ENCODE measurements at regions not wholly inside any gene's neighbourhood (a gene's known extent, or its start where the extent isn't known, plus 50 kb on each side); places are given as distances from the start of the nearest gene placed in this dataset.

DNA sequence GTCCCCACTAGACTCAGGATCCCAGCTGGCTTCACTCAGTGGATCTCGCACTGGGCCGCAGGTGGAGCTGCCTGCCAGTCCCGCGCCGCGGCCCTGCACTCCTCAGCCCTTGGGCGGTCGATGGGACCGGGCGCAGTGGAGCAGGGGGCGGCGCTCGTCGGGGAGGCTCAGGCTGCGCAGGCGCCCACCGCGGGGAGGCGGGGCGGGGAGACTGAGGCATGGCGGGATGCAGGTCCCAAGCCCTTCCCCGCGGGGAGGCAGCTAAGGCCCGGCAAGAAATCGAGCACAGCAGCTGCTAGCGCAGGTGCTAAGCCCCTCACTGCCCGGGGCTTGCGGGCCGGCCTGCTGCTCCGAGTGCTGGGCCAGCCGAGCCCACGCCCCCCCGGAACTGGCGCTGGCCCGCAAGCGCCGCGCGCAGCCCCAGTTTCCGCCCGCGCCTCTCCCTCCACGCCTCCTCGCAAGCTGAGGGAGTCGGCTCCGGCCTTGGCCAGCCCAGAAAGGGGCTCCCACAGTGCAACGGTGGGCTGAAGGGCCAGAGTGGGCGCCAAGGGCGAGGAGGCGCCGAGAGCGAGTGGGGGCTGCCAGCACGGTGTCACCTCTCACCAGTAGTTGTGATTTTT is 1038.0 kb downstream of the PCDH19 start:
- TF ChIP-seq, protein P1, sequence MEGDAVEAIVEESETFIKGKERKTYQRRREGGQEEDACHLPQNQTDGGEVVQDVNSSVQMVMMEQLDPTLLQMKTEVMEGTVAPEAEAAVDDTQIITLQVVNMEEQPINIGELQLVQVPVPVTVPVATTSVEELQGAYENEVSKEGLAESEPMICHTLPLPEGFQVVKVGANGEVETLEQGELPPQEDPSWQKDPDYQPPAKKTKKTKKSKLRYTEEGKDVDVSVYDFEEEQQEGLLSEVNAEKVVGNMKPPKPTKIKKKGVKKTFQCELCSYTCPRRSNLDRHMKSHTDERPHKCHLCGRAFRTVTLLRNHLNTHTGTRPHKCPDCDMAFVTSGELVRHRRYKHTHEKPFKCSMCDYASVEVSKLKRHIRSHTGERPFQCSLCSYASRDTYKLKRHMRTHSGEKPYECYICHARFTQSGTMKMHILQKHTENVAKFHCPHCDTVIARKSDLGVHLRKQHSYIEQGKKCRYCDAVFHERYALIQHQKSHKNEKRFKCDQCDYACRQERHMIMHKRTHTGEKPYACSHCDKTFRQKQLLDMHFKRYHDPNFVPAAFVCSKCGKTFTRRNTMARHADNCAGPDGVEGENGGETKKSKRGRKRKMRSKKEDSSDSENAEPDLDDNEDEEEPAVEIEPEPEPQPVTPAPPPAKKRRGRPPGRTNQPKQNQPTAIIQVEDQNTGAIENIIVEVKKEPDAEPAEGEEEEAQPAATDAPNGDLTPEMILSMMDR (IDR thresholded peaks at IDR 0.05; ENCODE audit: low read depth, low read length, missing control alignments): no peak
- no peak for DNase-seq (ENCODE audit: low read depth)
- in situ Hi-C loops (cut with HindIII; ENCODE audit: low sequenced_read_pairs): no loop called here
- no peak overlapping the region for H3K4me3 ChIP-seq (ENCODE audit: low read depth, low read length)

DNA sequence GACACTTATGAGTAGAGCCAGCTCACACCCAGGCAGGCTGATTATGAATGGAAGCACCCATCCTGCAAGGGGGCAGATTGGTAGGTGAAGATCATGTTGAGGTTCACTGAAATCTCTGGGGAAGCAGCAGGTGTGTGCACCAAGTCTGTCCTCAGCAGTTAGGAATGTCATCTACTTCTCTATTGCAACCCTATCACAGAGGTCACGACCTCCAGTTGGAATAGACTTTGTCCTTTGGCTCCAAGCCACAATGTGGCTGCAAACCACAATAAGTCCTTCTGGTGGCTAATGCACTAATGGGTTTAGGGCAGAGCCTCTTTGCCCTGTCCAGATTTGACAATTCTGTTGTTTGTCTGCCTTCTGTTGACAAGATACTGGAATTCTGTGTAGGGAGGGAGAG is 1056.7 kb downstream of the PCDH19 start:
- DNase-seq (ENCODE audit: low read depth): no peak
- H3K4me3 ChIP-seq (ENCODE audit: low read depth, low read length): no peak overlapping the region
- TF ChIP-seq, protein P1 (IDR thresholded peaks at IDR 0.05; ENCODE audit: low read depth, low read length, missing control alignments): no peak
- in situ Hi-C loops (cut with HindIII; ENCODE audit: low sequenced_read_pairs): no loop called here

DNA sequence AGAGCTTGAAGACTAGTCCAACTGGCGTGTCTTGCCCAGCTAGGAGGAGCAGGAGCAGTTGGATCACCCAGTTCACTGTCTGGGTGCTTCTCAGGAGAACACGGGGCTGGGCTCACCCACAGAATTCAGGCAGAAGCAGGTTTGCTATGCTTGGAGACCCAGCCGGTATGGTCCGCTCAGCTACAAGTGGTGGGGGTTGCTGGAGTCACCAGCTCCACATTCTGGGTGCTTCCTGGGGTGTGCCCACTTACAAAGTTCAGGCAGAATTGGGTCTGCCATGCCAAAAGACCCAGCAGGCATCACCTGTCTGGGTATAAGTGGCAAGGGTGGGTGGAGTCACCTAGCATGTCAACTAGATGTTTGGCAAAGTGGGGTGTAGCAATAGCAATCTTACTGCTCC is 1061.8 kb downstream of the PCDH19 start:
- in situ Hi-C loops (cut with HindIII; ENCODE audit: low sequenced_read_pairs): no loop called here
- TF ChIP-seq, protein P1 (IDR thresholded peaks at IDR 0.05; ENCODE audit: low read depth, low read length, missing control alignments): no peak
- no peak for DNase-seq (ENCODE audit: low read depth)
- H3K4me3 ChIP-seq (ENCODE audit: low read depth, low read length): no peak overlapping the region

DNA sequence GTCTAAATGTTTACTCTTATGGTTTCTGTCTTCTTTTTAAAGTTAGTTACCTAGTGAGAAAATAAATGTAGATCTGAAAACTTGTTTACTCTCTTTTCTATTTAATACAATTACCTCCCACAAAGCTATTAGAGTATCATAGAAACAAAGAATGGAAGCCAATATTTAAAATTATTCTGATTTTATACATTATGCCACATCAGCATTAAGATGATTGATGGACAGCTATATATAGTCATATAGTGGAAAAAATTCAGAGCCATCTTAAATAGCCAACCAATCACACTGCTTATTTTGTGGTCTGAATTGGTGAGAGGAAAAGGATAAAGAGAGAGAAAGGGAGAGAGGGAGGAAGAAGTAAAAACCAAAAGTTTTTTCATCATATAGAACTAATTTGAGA is 1101.8 kb downstream of the PCDH19 start:
- TF ChIP-seq, protein P1 (IDR thresholded peaks at IDR 0.05; ENCODE audit: low read depth, low read length, missing control alignments): no peak
- in situ Hi-C loops (cut with HindIII; ENCODE audit: low sequenced_read_pairs): no loop called here
- H3K4me3 ChIP-seq (ENCODE audit: low read depth, low read length): no peak overlapping the region
- no peak for DNase-seq (ENCODE audit: low read depth)

DNA sequence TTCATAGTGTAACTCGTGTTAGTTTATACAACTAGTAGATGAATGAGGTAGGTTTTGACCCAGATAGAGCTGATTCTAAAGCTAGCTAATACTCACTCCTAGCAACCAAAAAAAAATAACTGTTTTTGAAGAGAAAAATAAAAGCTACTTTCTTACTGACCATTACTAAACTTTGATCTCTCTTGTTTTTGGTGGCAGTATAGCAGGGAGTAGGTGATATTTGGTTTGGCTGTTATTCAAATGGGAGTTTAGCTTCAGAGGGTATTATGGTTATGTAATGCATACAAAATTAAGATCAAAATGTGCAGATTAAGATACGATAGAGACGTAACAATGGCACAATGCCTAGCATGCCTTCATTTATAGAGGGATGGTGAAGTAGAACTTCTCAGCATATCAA is 1104.5 kb downstream of the PCDH19 start:
- no peak for DNase-seq (ENCODE audit: low read depth)
- in situ Hi-C loops (cut with HindIII; ENCODE audit: low sequenced_read_pairs): no loop called here
- TF ChIP-seq, protein P1 (IDR thresholded peaks at IDR 0.05; ENCODE audit: low read depth, low read length, missing control alignments): no peak
- H3K4me3 ChIP-seq (ENCODE audit: low read depth, low read length): no peak overlapping the region

DNA sequence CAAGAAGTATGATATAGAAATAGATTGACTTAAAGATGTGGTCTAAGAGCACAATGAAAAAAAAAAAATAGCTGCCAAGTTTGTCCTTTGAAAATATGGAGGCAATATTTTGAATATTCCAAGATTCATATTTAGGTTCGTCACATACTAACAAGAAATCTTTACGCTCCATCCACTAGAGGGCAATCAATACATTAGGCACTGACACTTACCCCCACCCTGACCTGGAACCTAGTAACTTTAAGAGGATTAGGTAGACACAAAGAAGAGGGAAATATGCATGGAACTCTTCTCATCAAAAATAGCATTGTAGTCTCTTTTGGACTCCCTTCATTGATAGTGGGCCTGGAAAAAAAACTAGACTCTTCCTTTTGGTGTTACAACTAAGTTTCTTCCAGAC is 1108.1 kb downstream of the PCDH19 start:
- in situ Hi-C loops (cut with HindIII; ENCODE audit: low sequenced_read_pairs): no loop called here

More for the DNA sequence above, 1108.1 kb downstream of the PCDH19 start:
- DNase-seq (ENCODE audit: low read depth): no peak
- TF ChIP-seq, protein P1 (IDR thresholded peaks at IDR 0.05; ENCODE audit: low read depth, low read length, missing control alignments): no peak
- H3K4me3 ChIP-seq (ENCODE audit: low read depth, low read length): no peak overlapping the region
